CD4-positive, alpha-beta T cell treated with Interleukin-4 for 1 hour (primary cell): ENCODE measurements at regions not wholly inside any gene's neighbourhood (a gene's known extent, or its start where the extent isn't known, plus 50 kb on each side); places are given as distances from the start of the nearest gene placed in this dataset.

ENCODE experiments used
- DNase-seq, 2 donors: peaks; one replicate each; pipeline ENCODE4 v3.0.0-alpha.2; 2020 to 2022

- no peak for DNase-seq
These were observed 710.2 kb upstream of the POM121L12 start for GRCh38 chr7:52325237-52325636.

GRCh38 chr7:52323202-52323746, 712.2 kb upstream of the POM121L12 start:
- no peak for DNase-seq

- DNase-seq = no peak
These were observed 714.8 kb upstream of the POM121L12 start for GRCh38 chr7:52320610-52321009.

GRCh38 chr7:52317921-52318320, 717.5 kb upstream of the POM121L12 start:
- DNase-seq = no peak

DNA sequence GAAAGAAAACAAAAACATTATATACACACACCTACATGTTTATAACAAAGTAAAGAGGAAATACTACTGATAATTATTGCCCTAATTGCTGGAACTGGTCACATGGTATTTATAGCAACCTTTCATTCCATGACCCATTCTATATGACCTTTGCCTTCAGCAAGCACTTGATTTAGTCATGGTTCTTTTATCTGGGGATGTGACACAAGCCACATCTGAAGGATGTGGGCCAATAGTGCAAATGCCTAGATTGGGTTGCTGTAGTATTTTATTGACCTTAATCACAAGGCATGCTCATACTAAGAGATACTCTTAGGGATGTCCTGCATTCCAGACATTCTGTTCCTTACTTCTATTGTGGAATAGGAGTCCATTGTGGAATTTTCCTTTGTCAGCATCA, 723.5 kb upstream of the POM121L12 start:
- DNase-seq = no peak

GRCh38 chr7:52309631-52310030, 725.8 kb upstream of the POM121L12 start:
- no peak for DNase-seq

DNA sequence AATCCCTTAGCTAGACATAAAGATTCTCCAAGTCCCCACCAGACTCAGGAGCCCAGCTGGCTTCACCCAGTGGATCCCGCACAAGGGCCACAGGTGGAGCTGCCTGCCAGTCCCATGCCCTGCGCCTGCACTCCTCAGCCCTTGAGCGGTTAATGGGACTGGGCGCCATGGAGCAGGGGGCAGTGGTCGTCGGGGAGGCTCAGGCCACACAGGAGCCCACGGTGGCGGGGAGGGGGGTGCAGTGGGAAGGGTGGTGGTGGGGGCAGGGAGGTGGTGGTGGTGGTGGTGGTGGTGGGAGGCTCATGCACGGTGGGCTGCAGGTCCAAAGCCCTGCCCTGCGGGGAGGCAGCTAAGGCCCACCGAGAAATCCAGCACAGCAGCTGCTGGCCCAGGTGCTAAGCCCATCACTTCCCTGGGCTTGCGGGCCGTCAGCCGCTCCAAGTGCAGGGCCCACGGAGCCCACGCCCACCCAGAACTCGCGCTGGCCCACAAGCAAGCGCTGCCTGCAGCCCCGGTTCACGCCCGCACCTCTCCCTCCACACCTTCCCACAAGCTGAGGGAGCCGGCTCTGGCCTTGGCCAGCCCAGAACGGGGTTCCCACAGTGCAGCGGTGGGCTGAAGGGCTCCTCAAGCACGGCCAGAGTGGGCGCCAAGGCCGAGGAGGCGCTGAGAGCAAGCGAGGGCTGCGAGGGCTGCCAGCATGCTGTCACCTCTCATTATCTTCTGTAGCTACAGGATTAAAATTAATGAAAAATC, 732.5 kb upstream of the POM121L12 start:
- DNase-seq = no peak

- DNase-seq = no peak
These were observed 738.3 kb upstream of the POM121L12 start for GRCh38 chr7:52297128-52297527.

DNA sequence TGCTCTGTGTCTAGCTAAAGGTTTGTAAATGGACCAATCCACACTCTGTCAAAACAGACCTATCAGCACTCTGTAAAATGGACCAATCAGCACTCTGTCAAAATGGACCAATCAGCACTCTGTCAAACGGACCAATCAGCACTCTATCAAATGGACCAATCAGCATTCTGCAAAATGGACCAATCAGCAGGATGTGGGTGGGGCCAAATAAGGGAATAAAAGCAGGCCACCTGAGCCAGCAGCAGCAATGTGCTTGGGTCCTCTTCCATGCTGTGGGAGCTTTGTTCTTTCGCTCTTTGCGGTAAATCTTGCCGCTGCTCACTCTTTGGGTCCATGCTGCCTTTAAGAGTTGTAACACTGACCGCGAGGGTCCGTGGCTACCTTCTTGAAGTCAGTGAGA, 740.5 kb upstream of the POM121L12 start:
- no peak for DNase-seq

- no peak for DNase-seq
These were observed 746.2 kb upstream of the POM121L12 start for GRCh38 chr7:52289247-52289646.

DNA sequence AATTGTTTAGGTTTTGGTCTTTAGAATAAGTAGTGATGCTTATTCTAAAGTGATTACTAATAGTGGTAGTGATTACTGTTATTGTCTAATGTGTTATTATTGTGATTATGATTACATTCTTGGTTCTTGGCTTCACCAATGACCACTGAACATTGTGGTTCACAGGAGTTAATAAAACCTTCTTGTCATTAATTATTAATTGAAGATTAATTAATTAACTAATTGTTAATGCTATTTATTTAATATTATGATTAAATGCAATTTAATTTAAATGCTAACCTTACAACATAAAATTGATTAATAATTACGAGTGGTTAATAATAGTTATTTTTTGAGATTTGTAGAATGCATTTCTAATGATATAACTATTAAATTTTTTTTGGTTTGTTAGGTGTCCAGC, 747.7 kb upstream of the POM121L12 start:
- DNase-seq = no peak

- DNase-seq = no peak
These were observed 749.7 kb upstream of the POM121L12 start for GRCh38 chr7:52285689-52286088.

GRCh38 chr7:52283335-52283734, 752.1 kb upstream of the POM121L12 start:
- DNase-seq = no peak

- no peak for DNase-seq
These were observed 761.5 kb upstream of the POM121L12 start for GRCh38 chr7:52273685-52274610.

GRCh38 chr7:52271703-52272102, 763.7 kb upstream of the POM121L12 start:
- no peak for DNase-seq

DNA sequence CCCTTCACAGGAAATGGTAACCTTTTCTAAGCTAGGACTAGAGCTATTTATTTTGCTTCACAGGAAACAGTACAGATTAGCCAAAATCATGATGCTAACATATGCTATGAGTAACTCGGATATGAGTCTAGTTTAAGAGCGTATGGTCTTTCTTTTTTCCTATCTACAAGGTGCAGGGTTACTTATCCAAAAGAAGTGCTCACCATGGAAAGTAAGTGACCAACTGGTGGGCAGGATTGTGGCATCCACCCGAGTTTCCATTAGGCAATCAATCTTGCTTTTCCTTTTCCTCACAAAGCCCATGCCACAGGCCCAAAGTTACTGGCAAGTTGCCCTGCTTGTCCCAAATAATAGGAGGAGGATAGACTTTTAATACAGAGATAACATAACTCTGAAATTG, 765.1 kb upstream of the POM121L12 start:
- no peak for DNase-seq

GRCh38 chr7:52269669-52270068, 765.8 kb upstream of the POM121L12 start:
- DNase-seq = no peak

DNA sequence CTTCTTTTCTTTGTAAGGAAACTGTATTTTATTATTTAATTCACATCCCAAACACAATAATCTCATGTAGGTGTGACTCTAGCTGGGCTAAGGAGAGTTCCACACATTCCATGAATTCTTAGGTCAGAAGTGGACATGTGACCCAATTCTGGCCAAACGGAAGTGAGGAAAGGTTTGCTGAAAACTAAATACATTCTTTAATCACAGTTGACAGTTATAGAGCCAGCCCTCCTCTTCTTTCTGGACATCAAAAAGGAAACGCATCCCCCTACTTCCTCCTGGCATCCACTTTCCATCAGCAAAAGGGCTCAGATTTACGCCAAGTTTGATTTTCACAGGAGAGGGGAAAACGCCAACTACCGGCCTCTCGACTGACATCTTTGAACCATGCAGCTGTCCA, 774.4 kb upstream of the POM121L12 start:
- no peak for DNase-seq

DNA sequence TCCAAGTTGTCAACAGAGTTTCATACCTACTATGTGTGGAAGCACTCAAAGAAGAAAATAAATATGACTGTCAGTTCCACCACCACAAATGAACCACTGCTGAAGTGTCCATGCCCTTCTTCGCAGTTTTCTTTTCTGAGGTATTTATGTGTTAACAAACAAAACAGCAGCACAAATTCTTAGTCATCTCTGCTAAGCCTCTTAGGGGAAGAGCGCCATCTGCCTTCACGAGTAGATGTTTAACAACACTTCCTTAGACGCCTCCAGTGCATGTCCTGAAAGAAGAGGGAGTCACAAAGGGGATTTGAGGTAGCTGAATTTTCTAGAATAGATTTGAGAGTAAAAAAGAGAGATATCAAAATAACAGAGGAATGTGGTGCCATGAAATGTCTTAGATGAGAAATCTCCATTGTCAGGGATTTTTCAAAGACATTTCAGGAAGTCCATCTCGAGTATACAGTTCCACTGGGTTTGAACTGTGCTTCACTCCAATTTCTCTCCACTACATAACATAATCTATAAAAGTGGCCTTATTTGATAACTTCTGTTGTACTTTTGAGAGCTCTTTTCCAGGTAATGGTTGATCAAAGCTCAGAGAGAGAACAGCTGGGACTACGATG, 775.3 kb upstream of the POM121L12 start:
- DNase-seq = no peak

- DNase-seq = no peak
These were observed 777.5 kb upstream of the POM121L12 start for GRCh38 chr7:52257890-52258289.

DNA sequence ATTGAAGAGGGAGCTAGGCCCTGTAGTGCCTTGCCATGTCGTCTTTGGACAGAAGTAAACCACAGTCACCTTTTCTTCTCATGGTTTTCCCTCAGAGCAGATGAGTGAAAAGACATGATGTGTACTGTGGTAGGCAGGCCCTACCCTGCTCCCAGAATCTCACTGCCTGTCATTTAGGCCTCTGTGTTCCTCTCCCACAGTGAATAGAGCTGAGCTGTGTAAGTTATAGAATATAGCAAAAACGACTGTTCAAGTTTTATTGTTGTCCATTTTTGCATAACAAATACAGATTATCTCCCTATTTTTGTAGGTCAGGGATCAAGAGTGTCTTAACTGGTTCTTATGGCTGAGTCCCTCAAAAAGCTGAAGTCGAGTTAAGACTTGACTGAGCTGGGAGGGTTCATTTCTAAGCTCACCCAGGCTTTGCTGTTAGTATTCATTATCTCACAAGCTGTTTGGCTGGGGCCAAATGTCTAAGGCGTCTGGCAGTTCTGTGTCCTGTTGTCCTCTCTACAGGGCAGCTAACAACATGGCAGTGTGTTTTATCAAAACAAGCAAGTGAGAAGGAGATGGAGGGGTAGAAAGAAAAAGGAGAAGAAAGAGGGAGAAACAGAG, 780.9 kb upstream of the POM121L12 start:
- no peak for DNase-seq

DNA sequence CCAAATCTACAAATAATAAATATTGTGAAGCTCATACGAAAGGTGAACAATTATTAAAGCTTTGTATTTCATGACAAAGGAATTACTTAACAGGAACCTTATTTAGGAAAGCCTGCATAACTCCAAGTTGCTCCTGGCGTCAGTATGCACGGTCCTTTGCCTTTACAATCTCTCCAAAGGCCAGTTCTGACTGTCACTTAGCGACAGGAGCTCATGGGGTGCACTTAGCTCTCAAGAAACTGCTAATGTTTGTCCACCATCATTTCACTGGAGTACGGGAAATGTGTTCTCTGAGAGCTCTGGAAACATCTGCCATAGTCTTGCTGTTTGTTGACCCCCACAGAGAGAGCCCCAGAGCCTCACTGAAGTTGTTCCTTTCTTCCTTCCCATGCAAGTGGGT, 781.5 kb upstream of the POM121L12 start:
- no peak for DNase-seq

DNA sequence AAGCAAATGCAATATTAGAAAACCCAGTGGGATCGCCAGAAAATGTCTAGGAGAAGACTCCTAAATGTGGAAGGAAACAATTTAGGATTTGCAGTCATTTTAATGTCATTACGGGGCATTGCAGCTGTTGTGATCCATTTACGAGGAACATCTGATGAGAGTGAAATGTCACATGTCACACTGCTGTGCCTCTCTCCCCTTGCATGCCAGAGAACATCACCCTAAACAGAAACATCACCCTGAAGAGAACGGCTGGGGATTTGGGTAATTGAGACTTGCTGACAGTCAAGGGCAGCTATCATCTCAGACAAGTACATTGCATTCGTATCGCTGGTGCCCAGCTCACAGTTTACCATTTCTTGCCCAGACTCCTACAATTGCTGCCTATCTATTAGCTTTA, 785.7 kb upstream of the POM121L12 start:
- no peak for DNase-seq
